Loucy (cell line): ENCODE measurements at regions not wholly inside any gene's neighbourhood (a gene's known extent, or its start where the extent isn't known, plus 50 kb on each side); places are given as distances from the start of the nearest gene placed in this dataset.

Source experiments
- EZH2phosphoT487 ChIP-seq: fragments of 200-600 bp; IDR thresholded peaks from 2 replicates; pipeline ENCODE4 v1.6.1; 2018; ENCODE audit warnings: antibody characterized with exemption, mild to moderate bottlenecking, moderate library complexity, borderline replicate concordance
- TF ChIP-seq, protein P1 (sequence below): fragments of 200-600 bp; sonication (generic); conservative IDR thresholded peaks from 2 replicates; pipeline ENCODE4 v1.5.1; 2014; ENCODE audit warnings: mild to moderate bottlenecking, antibody characterized with exemption, low read length

DNA sequence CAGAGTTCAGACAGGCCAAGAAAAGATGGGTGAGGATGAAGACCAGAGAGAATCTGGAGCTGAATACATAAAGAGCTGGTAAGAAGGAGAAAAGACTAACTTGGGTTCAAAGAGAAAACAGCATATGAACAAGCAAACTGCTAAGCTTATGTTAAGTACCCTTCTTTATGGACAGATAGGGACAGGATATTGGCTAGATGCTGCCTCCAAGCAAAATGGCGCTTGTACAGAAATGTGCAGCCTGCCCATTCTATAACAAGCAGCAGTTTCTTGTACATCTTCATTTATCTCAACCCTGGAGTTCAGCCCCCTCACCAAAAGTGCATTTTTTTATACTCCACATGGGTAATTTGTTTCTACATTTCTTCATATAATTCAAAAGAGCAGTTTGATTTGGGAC lies 184.5 kb downstream of the RMST start:
- TF ChIP-seq, protein P1, sequence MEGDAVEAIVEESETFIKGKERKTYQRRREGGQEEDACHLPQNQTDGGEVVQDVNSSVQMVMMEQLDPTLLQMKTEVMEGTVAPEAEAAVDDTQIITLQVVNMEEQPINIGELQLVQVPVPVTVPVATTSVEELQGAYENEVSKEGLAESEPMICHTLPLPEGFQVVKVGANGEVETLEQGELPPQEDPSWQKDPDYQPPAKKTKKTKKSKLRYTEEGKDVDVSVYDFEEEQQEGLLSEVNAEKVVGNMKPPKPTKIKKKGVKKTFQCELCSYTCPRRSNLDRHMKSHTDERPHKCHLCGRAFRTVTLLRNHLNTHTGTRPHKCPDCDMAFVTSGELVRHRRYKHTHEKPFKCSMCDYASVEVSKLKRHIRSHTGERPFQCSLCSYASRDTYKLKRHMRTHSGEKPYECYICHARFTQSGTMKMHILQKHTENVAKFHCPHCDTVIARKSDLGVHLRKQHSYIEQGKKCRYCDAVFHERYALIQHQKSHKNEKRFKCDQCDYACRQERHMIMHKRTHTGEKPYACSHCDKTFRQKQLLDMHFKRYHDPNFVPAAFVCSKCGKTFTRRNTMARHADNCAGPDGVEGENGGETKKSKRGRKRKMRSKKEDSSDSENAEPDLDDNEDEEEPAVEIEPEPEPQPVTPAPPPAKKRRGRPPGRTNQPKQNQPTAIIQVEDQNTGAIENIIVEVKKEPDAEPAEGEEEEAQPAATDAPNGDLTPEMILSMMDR = no peak
- no peak for TF ChIP-seq EZH2phosphoT487
